ENCODE measurements at regions not wholly inside any gene's neighbourhood (a gene's known extent, or its start where the extent isn't known, plus 50 kb on each side); places are given as distances from the start of the nearest gene placed in this dataset.

GRCh38 chr18:54765636-54766375, 62.5 kb upstream of the RAB27B start:
- no peak for TF ChIP-seq ZNF274 (IDR thresholded peaks at IDR 0.05; ENCODE audit: low read depth, low read length)
- no peak for TF ChIP-seq YY1 (IDR thresholded peaks at IDR 0.05; ENCODE audit: insufficient read depth, insufficient read length)
- no peak for TF ChIP-seq SUZ12 (IDR thresholded peaks at IDR 0.05; ENCODE audit: extremely low read depth, insufficient read depth, insufficient read length)
